HepG2 (cell line): ENCODE measurements at regions not wholly inside any gene's neighbourhood (a gene's known extent, or its start where the extent isn't known, plus 50 kb on each side); places are given as distances from the start of the nearest gene placed in this dataset.

ENCODE experiments used
- ATAC-seq: fragments of 200-7000 bp; cut with Tn5 transposase; 3 replicates; pipeline ENCODE4 v1.9.1; 2020; ENCODE audit warnings: mild to moderate bottlenecking, moderate library complexity
- BruUV-seq: library from RNA; stranded (reverse); fragments of 400-500 nt; replicated peaks from 2 replicates; lab custom pipeline; 2021; lab: Mats Ljungman, UMichigan
- CTCF ChIA-PET: fragments of 300-600 bp; formaldehyde crosslinking; extraction: SDS; loops from one replicate; lab custom pipeline; 2021; ENCODE audit warnings: low total read pairs, inconsistent platforms, low intra/inter-chr PET ratio; lab: Yijun Ruan, JAX
- POLR2A ChIA-PET: fragments of 350-600 bp; sonication (Branson Sonifier 250); formaldehyde crosslinking; loops from one replicate; lab custom pipeline; 2020; ENCODE audit warnings: antibody characterized with exemption, inconsistent platforms; lab: Yijun Ruan, JAX
- DNase-seq: peaks from one replicate; pipeline ENCODE4 v3.0.0-alpha.2; 2015; ENCODE audit warnings: low spot score
- FAIRE-seq: peaks from 3 replicates; lab custom pipeline; 2011; peaks lifted over from hg19 to GRCh38; lab: Jason Lieb, UNC
- H2AFZ ChIP-seq: one replicate; pipeline ENCODE4 v1.6.1; 2011; ENCODE audit warnings: low read length, inconsistent platforms
- H3K27ac ChIP-seq: fragments of 300-600 bp; 3 replicates; pipeline ENCODE4 v1.8.0; 2011; ENCODE audit warnings: mixed run types, mild to moderate bottlenecking, mixed read lengths, low read length, inconsistent platforms; ENCODE audit not compliant: insufficient read depth; ENCODE audit errors: extremely low read length
- H3K27me3 ChIP-seq, 2 experiments: fragments of 200-600 bp in 1 of 2; 2 replicates in 1 of 2; 3 replicates in 1 of 2; pipeline versions ENCODE4 v1.6.0 to v1.8.0; 2011; ENCODE audit warnings: low read length in 2 of 2, mild to moderate bottlenecking in 2 of 2, moderate library complexity in 2 of 2, inconsistent platforms in 1 of 2; ENCODE audit not compliant: insufficient read depth in 2 of 2, control insufficient read depth in 1 of 2
- H3K36me3 ChIP-seq, 2 experiments: fragments of 200-600 bp in 1 of 2; replicated peaks in 1 of 2; 2 replicates in 1 of 2; 3 replicates in 1 of 2; pipeline versions ENCODE4 v1.5.1 to v1.8.0; 2011; ENCODE audit warnings: low read length in 2 of 2, inconsistent platforms in 1 of 2; ENCODE audit not compliant: insufficient read depth in 2 of 2, control insufficient read depth in 1 of 2
- H3K4me1 ChIP-seq: 2 replicates; pipeline ENCODE4 v1.5.1; 2012; ENCODE audit warnings: low read length, inconsistent platforms; ENCODE audit not compliant: insufficient read depth
- H3K4me2 ChIP-seq: 2 replicates; pipeline ENCODE4 v1.6.0; 2011; ENCODE audit warnings: low read depth, low read length, inconsistent platforms
- H3K4me3 ChIP-seq, 3 experiments: fragments of 200-600 bp in 1 of 3; sonication (generic), shearing (Covaris generic) in 1 of 3; replicated peaks in 1 of 3; 2 replicates each; pipeline ENCODE4 v1.5.1; 2011 to 2016; ENCODE audit warnings: low read length in 3 of 3, inconsistent platforms in 2 of 3, low read depth in 2 of 3, mild to moderate bottlenecking in 2 of 3, control low read depth in 1 of 3, mixed read lengths in 1 of 3; ENCODE audit not compliant: insufficient read depth in 1 of 3
- H3K79me2 ChIP-seq: one replicate; pipeline ENCODE4 v1.6.1; 2011; ENCODE audit warnings: low read length, inconsistent platforms; ENCODE audit not compliant: insufficient read depth
- H3K9ac ChIP-seq: 2 replicates; pipeline ENCODE4 v1.6.0; 2011; ENCODE audit warnings: mild to moderate bottlenecking, low read depth, low read length, inconsistent platforms; ENCODE audit not compliant: insufficient read depth
- H3K9me3 ChIP-seq: 2 replicates; pipeline ENCODE4 v1.5.1; 2012; ENCODE audit warnings: mild to moderate bottlenecking, low read length
- H4K20me1 ChIP-seq: 2 replicates; pipeline ENCODE4 v1.6.0; 2011; ENCODE audit warnings: inconsistent platforms, mild to moderate bottlenecking, low read length, moderate library complexity; ENCODE audit not compliant: insufficient read depth
- FLYWCH1 ChIP-seq: sonication (generic); formaldehyde crosslinking; IDR thresholded peaks from 2 replicates; pipeline ENCODE4 v1.8.1; 2023; ENCODE audit warnings: mild to moderate bottlenecking, missing genetic modification reagents
- TCF12 ChIP-seq, 2 experiments: fragments of 450-650 bp in 1 of 2; sonication (generic) in 1 of 2; formaldehyde crosslinking in 1 of 2; IDR thresholded peaks; 2 replicates each; pipeline versions ENCODE4 v1.6.1 to v1.8.0; 2017 to 2022; ENCODE audit warnings: antibody characterized with exemption in 1 of 2, mild to moderate bottlenecking in 1 of 2, missing genetic modification reagents in 1 of 2, moderate library complexity in 1 of 2
- ZMYM3 ChIP-seq: sonication (generic); formaldehyde crosslinking; IDR thresholded peaks from 2 replicates; pipeline ENCODE4 v1.5.1; 2020; ENCODE audit warnings: mild to moderate bottlenecking, missing genetic modification reagents
- ZNF816 ChIP-seq: sonication (generic); formaldehyde crosslinking; IDR thresholded peaks from 2 replicates; pipeline ENCODE4 v1.8.0; 2022; ENCODE audit warnings: missing genetic modification reagents, mild to moderate bottlenecking, borderline replicate concordance
- ZNF891 ChIP-seq: sonication (generic); formaldehyde crosslinking; IDR thresholded peaks from 2 replicates; pipeline ENCODE4 v1.5.0; 2020; ENCODE audit warnings: mild to moderate bottlenecking, missing genetic modification reagents
- WGBS: methylation state at CpG from one replicate; pipeline ENCODE4 v1.1.6; 2017; ENCODE audit warnings: low lambda C conversion rate; 5-methylcytosine and 5-hydroxymethylcytosine counted together
- in situ Hi-C: cut with HindIII; loops from 2 replicates; pipeline ENCODE4 v1.10.0; 2017; ENCODE audit warnings: low pct_unique_long_range_greater_than_20kb; ENCODE audit not compliant: extremely low pct_ligation_motif_present
- intact Hi-C: fragments of 100-400 bp; cut with micrococcal nuclease; formaldehyde crosslinking; loops from one replicate; pipeline ENCODE4 v1.10.0; 2022; ENCODE audit not compliant: unreplicated experiment
- TF ChIP-seq, protein P1 (sequence below): sonication (generic); formaldehyde crosslinking; IDR thresholded peaks from 2 replicates; pipeline ENCODE4 v1.8.0; 2022; ENCODE audit warnings: mild to moderate bottlenecking, missing genetic modification reagents, borderline replicate concordance
- TF ChIP-seq, protein P2 (sequence below): sonication (generic); formaldehyde crosslinking; IDR thresholded peaks from 2 replicates; pipeline ENCODE4 v1.4.0; 2020; ENCODE audit warnings: missing genetic modification reagents
- TF ChIP-seq, protein P3 (sequence below): sonication (generic); formaldehyde crosslinking; IDR thresholded peaks from 2 replicates; pipeline ENCODE4 v1.5.0; 2020; ENCODE audit warnings: mild to moderate bottlenecking, missing genetic modification reagents
- TF ChIP-seq, protein P4 (sequence below): sonication (generic); formaldehyde crosslinking; IDR thresholded peaks from 2 replicates; pipeline ENCODE4 v1.4.0; 2020; ENCODE audit warnings: missing genetic modification reagents, borderline replicate concordance
- TF ChIP-seq, protein P5 (sequence below), 2 experiments: sonication (generic) in 1 of 2; formaldehyde crosslinking in 1 of 2; IDR thresholded peaks; 2 replicates each; pipeline versions ENCODE4 v1.4.0 to v1.6.1; 2018 to 2020; ENCODE audit warnings: missing genetic modification reagents in 2 of 2, borderline replicate concordance in 1 of 2, low read depth in 1 of 2, mild to moderate bottlenecking in 1 of 2, missing biosample characterization in 1 of 2

DNA sequence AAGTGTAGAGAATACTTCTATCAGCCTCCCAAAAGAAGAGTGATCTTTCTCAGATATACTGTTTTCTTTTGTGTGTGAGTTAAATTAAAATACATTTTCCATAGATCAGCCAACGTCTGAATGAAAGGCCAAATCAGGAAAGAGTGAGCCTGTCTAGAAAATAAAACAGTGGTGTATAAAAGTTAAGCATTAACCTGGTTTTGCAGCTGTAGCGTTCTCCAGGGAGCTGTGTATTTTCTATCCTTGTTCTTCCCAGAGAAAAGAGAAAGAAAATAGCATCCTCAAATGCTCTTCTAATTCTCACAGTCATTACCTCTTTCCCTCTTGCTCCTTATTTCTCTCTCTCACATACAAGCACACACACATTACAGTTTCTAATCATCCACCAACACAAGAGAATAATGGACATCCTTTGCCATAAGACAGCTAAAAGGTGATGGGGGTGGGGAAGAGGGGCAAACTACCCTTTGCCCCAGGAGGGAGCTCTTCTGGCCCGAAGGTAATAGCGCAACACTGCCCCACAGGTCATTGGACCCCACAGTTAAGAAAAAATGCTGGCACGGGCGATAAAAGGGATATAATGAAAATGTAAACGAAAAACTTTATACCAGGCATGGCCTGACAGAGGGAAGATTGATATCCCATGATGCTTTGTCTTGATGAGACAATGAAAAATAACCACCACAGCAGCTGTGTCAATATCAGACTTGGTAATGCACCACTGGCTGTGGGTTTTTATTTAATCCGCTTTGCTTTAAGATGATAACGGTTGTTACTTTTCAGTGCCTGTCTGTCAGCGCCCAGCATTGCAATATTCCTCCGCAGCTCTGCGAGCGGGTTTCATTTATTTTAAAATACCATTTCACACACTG, 150.3 kb downstream of the NUF2 start:
- 39% methylated on average over 13 of the region's 13 CpGs for WGBS
- Histone ChIP-seq H3K27me3 (no peaks in the 10 kb centered on the region), H3K79me2 (no peaks in the 10 kb centered on the region), H3K9me3 (no peaks in the 10 kb centered on the region), H3K9ac (no peak overlapping the region), H4K20me1 (no peaks in the 10 kb centered on the region), H3K4me3 (no peak overlapping the region), H2AFZ (no peak overlapping the region), H3K4me1 (no peaks in the 10 kb centered on the region), H3K27ac (no peak overlapping the region), H3K4me2 (no peak overlapping the region), H3K36me3 (no peaks in the 10 kb centered on the region)
- POLR2A ChIA-PET: no interaction called here
- no TSS peak for BruUV-seq
- in situ Hi-C loops: no loop called here
- intact Hi-C loops: no loop called here
- FAIRE-seq (no peak), DNase-seq (no peak), ATAC-seq (no peak)
- CTCF ChIA-PET: no interaction called here
- TF ChIP-seq ZNF891 (no peak), ZMYM3 (no peak), TCF12 (IDR thresholded peaks at IDR 0.05) (no peak), TCF12 (CRISPR knock-in tag; IDR thresholded peaks at IDR 0.05) (no peak), ZNF816 (CRISPR knock-in tag) (no peak), FLYWCH1 (CRISPR knock-in tag) (no peak)
- TF ChIP-seq, protein P1, sequence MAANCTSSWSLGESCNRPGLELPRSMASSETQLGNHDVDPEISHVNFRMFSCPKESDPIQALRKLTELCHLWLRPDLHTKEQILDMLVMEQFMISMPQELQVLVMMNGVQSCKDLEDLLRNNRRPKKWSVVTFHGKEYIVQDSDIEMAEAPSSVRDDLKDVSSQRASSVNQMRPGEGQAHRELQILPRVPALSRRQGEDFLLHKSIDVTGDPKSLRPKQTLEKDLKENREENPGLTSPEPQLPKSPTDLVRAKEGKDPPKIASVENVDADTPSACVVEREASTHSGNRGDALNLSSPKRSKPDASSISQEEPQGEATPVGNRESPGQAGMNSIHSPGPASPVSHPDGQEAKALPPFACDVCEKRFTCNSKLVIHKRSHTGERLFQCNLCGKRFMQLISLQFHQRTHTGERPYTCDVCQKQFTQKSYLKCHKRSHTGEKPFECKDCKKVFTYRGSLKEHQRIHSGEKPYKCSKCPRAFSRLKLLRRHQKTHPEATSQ: no peak
- TF ChIP-seq, protein P2, sequence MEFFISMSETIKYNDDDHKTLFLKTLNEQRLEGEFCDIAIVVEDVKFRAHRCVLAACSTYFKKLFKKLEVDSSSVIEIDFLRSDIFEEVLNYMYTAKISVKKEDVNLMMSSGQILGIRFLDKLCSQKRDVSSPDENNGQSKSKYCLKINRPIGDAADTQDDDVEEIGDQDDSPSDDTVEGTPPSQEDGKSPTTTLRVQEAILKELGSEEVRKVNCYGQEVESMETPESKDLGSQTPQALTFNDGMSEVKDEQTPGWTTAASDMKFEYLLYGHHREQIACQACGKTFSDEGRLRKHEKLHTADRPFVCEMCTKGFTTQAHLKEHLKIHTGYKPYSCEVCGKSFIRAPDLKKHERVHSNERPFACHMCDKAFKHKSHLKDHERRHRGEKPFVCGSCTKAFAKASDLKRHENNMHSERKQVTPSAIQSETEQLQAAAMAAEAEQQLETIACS (CRISPR knock-in tag): no peak
- TF ChIP-seq, protein P3, sequence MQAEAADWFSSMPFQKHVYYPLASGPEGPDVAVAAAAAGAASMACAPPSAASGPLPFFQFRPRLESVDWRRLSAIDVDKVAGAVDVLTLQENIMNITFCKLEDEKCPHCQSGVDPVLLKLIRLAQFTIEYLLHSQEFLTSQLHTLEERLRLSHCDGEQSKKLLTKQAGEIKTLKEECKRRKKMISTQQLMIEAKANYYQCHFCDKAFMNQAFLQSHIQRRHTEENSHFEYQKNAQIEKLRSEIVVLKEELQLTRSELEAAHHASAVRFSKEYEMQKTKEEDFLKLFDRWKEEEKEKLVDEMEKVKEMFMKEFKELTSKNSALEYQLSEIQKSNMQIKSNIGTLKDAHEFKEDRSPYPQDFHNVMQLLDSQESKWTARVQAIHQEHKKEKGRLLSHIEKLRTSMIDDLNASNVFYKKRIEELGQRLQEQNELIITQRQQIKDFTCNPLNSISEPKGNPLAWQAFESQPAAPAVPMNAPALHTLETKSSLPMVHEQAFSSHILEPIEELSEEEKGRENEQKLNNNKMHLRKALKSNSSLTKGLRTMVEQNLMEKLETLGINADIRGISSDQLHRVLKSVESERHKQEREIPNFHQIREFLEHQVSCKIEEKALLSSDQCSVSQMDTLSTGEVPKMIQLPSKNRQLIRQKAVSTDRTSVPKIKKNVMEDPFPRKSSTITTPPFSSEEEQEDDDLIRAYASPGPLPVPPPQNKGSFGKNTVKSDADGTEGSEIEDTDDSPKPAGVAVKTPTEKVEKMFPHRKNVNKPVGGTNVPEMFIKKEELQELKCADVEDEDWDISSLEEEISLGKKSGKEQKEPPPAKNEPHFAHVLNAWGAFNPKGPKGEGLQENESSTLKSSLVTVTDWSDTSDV: no peak
- TF ChIP-seq, protein P4, sequence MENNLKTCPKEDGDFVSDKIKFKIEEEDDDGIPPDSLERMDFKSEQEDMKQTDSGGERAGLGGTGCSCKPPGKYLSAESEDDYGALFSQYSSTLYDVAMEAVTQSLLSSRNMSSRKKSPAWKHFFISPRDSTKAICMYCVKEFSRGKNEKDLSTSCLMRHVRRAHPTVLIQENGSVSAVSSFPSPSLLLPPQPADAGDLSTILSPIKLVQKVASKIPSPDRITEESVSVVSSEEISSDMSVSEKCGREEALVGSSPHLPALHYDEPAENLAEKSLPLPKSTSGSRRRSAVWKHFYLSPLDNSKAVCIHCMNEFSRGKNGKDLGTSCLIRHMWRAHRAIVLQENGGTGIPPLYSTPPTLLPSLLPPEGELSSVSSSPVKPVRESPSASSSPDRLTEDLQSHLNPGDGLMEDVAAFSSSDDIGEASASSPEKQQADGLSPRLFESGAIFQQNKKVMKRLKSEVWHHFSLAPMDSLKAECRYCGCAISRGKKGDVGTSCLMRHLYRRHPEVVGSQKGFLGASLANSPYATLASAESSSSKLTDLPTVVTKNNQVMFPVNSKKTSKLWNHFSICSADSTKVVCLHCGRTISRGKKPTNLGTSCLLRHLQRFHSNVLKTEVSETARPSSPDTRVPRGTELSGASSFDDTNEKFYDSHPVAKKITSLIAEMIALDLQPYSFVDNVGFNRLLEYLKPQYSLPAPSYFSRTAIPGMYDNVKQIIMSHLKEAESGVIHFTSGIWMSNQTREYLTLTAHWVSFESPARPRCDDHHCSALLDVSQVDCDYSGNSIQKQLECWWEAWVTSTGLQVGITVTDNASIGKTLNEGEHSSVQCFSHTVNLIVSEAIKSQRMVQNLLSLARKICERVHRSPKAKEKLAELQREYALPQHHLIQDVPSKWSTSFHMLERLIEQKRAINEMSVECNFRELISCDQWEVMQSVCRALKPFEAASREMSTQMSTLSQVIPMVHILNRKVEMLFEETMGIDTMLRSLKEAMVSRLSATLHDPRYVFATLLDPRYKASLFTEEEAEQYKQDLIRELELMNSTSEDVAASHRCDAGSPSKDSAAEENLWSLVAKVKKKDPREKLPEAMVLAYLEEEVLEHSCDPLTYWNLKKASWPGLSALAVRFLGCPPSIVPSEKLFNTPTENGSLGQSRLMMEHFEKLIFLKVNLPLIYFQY (CRISPR knock-in tag): no peak
- TF ChIP-seq, protein P5, sequence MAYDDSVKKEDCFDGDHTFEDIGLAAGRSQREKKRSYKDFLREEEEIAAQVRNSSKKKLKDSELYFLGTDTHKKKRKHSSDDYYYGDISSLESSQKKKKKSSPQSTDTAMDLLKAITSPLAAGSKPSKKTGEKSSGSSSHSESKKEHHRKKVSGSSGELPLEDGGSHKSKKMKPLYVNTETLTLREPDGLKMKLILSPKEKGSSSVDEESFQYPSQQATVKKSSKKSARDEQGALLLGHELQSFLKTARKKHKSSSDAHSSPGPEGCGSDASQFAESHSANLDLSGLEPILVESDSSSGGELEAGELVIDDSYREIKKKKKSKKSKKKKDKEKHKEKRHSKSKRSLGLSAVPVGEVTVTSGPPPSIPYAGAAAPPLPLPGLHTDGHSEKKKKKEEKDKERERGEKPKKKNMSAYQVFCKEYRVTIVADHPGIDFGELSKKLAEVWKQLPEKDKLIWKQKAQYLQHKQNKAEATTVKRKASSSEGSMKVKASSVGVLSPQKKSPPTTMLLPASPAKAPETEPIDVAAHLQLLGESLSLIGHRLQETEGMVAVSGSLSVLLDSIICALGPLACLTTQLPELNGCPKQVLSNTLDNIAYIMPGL (CRISPR knock-in tag; IDR thresholded peaks at IDR 0.05; ENCODE audit: borderline replicate concordance in 1 of 2, low read depth in 1 of 2): no peak
